GM12878 (cell line): ENCODE measurements at regions not wholly inside any gene's neighbourhood (a gene's known extent, or its start where the extent isn't known, plus 50 kb on each side); places are given as distances from the start of the nearest gene placed in this dataset.

Source experiments
- ATAC-seq: fragments of 200-7000 bp; cut with Tn5 transposase; 3 replicates; pipeline ENCODE4 v1.9.1; 2020; ENCODE audit warnings: mild to moderate bottlenecking, moderate library complexity
- BruUV-seq: library from RNA; stranded (reverse); fragments of 400-500 nt; replicated peaks from 2 replicates; lab custom pipeline; 2021; lab: Mats Ljungman, UMichigan
- CTCF ChIA-PET: fragments of 300-600 bp; sonication (Branson Sonifier 250); formaldehyde crosslinking; extraction: SDS; loops from one replicate; lab custom pipeline; 2021; ENCODE audit warnings: inconsistent platforms; lab: Yijun Ruan, JAX
- POLR2A ChIA-PET: fragments of 350-600 bp; formaldehyde crosslinking; extraction: SDS; loops from one replicate; lab custom pipeline; 2021; ENCODE audit warnings: inconsistent platforms; lab: Charles Lee
- RAD21 ChIA-PET: fragments of 300-600 bp; sonication (Branson Sonifier 250); formaldehyde crosslinking; loops from one replicate; lab custom pipeline; 2023; ENCODE audit warnings: antibody characterized with exemption; ENCODE audit not compliant: unreplicated experiment; lab: Charles Lee
- SMC1A ChIA-PET: fragments of 300-600 bp; sonication (Branson Sonifier 250); formaldehyde crosslinking; loops from one replicate; lab custom pipeline; 2023; ENCODE audit not compliant: unreplicated experiment, uncharacterized antibody; lab: Charles Lee
- DNase-seq: peaks from one replicate; pipeline ENCODE4 v3.0.0-alpha.2; 2011; ENCODE audit warnings: low read depth, low spot score
- FAIRE-seq: peaks from 3 replicates; lab custom pipeline; 2011; peaks lifted over from hg19 to GRCh38; lab: Jason Lieb, UNC
- H2AFZ ChIP-seq: 2 replicates; pipeline ENCODE4 v1.6.0; 2011; ENCODE audit warnings: low read depth, low read length, control low read depth; ENCODE audit not compliant: control insufficient read depth
- H3K27ac ChIP-seq: 2 replicates; pipeline ENCODE4 v1.5.1; 2011; ENCODE audit warnings: control low read depth; ENCODE audit not compliant: control insufficient read depth, insufficient read depth
- H3K27me3 ChIP-seq, 2 experiments: replicated peaks in 1 of 2; 2 replicates each; pipeline versions ENCODE4 v1.6.0 to v1.6.1; 2011; ENCODE audit warnings: low read length in 1 of 2; ENCODE audit not compliant: control insufficient read depth in 2 of 2, insufficient read depth in 2 of 2
- H3K36me3 ChIP-seq, 2 experiments: 2 replicates each; pipeline ENCODE4 v1.5.1; 2011; ENCODE audit warnings: low read length in 1 of 2; ENCODE audit not compliant: control insufficient read depth in 2 of 2, insufficient read depth in 2 of 2
- H3K4me1 ChIP-seq: 2 replicates; pipeline ENCODE4 v1.6.1; 2011; ENCODE audit warnings: mild to moderate bottlenecking, low read length, moderate library complexity, mixed read lengths; ENCODE audit not compliant: control insufficient read depth, insufficient read depth
- H3K4me2 ChIP-seq: 2 replicates; pipeline ENCODE4 v1.6.0; 2011; ENCODE audit warnings: control low read depth; ENCODE audit not compliant: control insufficient read depth, insufficient read depth
- H3K4me3 ChIP-seq: fragments of 200-600 bp; sonication (generic); 2 replicates; pipeline ENCODE4 v1.5.1; 2016
- H3K79me2 ChIP-seq: 2 replicates; pipeline ENCODE4 v1.6.0; 2011; ENCODE audit warnings: low read length; ENCODE audit not compliant: control insufficient read depth, insufficient read depth
- H3K9ac ChIP-seq: 2 replicates; pipeline ENCODE4 v1.8.0; 2011; ENCODE audit warnings: low read length, control low read depth, mixed read lengths; ENCODE audit not compliant: control insufficient read depth, insufficient read depth
- H3K9me3 ChIP-seq: replicated peaks from 3 replicates; pipeline ENCODE4 v1.5.1; 2011; ENCODE audit warnings: mild to moderate bottlenecking, low read length; ENCODE audit not compliant: control insufficient read depth, insufficient read depth
- H4K20me1 ChIP-seq: 2 replicates; pipeline ENCODE4 v1.6.0; 2011; ENCODE audit not compliant: control insufficient read depth, insufficient read depth
- ATF7 ChIP-seq: fragments of 450-650 bp; IDR thresholded peaks from 2 replicates; pipeline ENCODE4 v1.6.1; 2016; ENCODE audit warnings: low read depth, mild to moderate bottlenecking
- CREM ChIP-seq: IDR thresholded peaks from 2 replicates; pipeline ENCODE4 v1.6.1; 2014; ENCODE audit warnings: antibody characterized with exemption, low read depth
- DPF2 ChIP-seq: fragments of 450-650 bp; IDR thresholded peaks from 2 replicates; pipeline ENCODE4 v1.6.1; 2017; ENCODE audit warnings: mild to moderate bottlenecking
- HCFC1 ChIP-seq: fragments of 150-350 bp; IDR thresholded peaks from 2 replicates; pipeline ENCODE4 v1.6.1; 2014; ENCODE audit warnings: low read length
- LARP7 ChIP-seq: fragments of 450-650 bp; IDR thresholded peaks from 2 replicates; pipeline ENCODE4 v1.6.1; 2017; ENCODE audit warnings: mild to moderate bottlenecking
- NRF1 ChIP-seq: conservative IDR thresholded peaks from 2 replicates; pipeline ENCODE4 v1.6.1; 2011; ENCODE audit warnings: mild to moderate bottlenecking, low read depth, low read length, improper control_type of control experiment
- PKNOX1 ChIP-seq: fragments of 450-650 bp; IDR thresholded peaks from 2 replicates; pipeline ENCODE4 v1.6.1; 2016; ENCODE audit warnings: mild to moderate bottlenecking
- RELA ChIP-seq: fragments of 450-650 bp; IDR thresholded peaks from 2 replicates; pipeline ENCODE4 v1.8.0; 2014; ENCODE audit warnings: borderline replicate concordance; ENCODE audit not compliant: partially characterized antibody
- SMAD1 ChIP-seq: fragments of 450-650 bp; IDR thresholded peaks from 2 replicates; pipeline ENCODE4 v1.6.1; 2018; ENCODE audit warnings: mild to moderate bottlenecking, low read depth; ENCODE audit not compliant: partially characterized antibody
- SMAD5 ChIP-seq: IDR thresholded peaks from 2 replicates; pipeline ENCODE4 v1.6.1; 2016; ENCODE audit warnings: antibody characterized with exemption, low read depth
- SREBF1 ChIP-seq: IDR thresholded peaks from 2 replicates; pipeline ENCODE4 v1.6.1; 2012; ENCODE audit warnings: mild to moderate bottlenecking, low read length
- TARDBP ChIP-seq: IDR thresholded peaks from 2 replicates; pipeline ENCODE4 v1.6.1; 2016; ENCODE audit warnings: borderline replicate concordance
- WRNIP1 ChIP-seq: IDR thresholded peaks from 2 replicates; pipeline ENCODE4 v1.6.1; 2011; ENCODE audit warnings: low read depth, low read length, improper control_type of control experiment, borderline replicate concordance
- YY1 ChIP-seq: IDR thresholded peaks from 2 replicates; pipeline ENCODE4 v1.6.1; 2011; ENCODE audit warnings: low read depth, mild to moderate bottlenecking, low read length
- ZNF24 ChIP-seq: fragments of 450-650 bp; IDR thresholded peaks from 2 replicates; pipeline ENCODE4 v1.6.1; 2017; ENCODE audit warnings: antibody characterized with exemption, mild to moderate bottlenecking
- ZNF274 ChIP-seq: IDR thresholded peaks from one replicate; pipeline ENCODE4 v1.8.0; 2011; ENCODE audit not compliant: insufficient read length, insufficient read depth
- WGBS: methylation state at CpG from one replicate; pipeline ENCODE4 v1.1.6; 2016; ENCODE audit warnings: low lambda C conversion rate; ENCODE audit not compliant: insufficient replicate concordance, insufficient coverage; ENCODE audit errors: missing lambda C conversion rate; 5-methylcytosine and 5-hydroxymethylcytosine counted together
- in situ Hi-C: fragments of 300-500 bp; cut with MboI; formaldehyde crosslinking; loops from 9 replicates; pipeline ENCODE4 v1.14.3; 2018; ENCODE audit warnings: mixed read lengths
- intact Hi-C: fragments of 100-400 bp; cut with micrococcal nuclease; formaldehyde crosslinking; loops from one replicate; pipeline ENCODE4 v1.14.2; 2022; ENCODE audit not compliant: unreplicated experiment
- TF ChIP-seq, protein P1 (sequence below): IDR thresholded peaks from 2 replicates; pipeline ENCODE4 v1.6.1; 2012; ENCODE audit warnings: low read depth, low read length, improper control_type of control experiment
- TF ChIP-seq, protein P2 (sequence below): fragments of 450-650 bp; conservative IDR thresholded peaks from 2 replicates; pipeline ENCODE4 v1.6.1; 2017; ENCODE audit warnings: mild to moderate bottlenecking, moderate library complexity

DNA sequence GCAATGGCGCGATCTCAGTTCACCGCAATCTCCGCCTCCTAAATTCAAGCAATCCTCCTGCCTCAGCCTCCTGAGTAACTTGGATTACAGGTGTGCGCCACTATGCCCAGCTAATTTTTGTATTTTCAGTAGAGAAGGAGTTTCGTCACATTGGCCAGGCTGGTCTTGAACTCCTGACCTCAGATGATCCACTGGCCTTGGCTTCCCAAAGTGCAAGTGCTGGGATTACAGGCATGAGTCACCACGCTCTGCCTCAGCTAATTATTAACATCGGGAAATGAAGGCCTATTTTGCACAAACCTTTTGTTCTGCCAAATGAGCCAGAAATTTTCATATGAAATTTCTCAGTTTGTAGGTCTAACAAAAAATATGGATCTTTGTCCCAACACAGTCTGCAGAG is 106.7 kb upstream of the ODAD2 start:
- Histone ChIP-seq H4K20me1 (no peaks in the 10 kb centered on the region), H3K4me1 (no peaks in the 10 kb centered on the region), H3K79me2 (no peaks in the 10 kb centered on the region), H3K4me2 (no peak overlapping the region), H3K4me3 (no peak overlapping the region), H3K9me3 (no peaks in the 10 kb centered on the region), H2AFZ (no peak overlapping the region)
- 61% methylated on average over 8 of the region's 8 CpGs for WGBS
- ChIA-PET CTCF (no interaction called here), SMC1A (no interaction called here)
- no peak for FAIRE-seq
- TF ChIP-seq SREBF1 (no peak), LARP7 (no peak), HCFC1 (no peak), PKNOX1 (no peak), NRF1 (no peak)
- TF ChIP-seq, protein P1, sequence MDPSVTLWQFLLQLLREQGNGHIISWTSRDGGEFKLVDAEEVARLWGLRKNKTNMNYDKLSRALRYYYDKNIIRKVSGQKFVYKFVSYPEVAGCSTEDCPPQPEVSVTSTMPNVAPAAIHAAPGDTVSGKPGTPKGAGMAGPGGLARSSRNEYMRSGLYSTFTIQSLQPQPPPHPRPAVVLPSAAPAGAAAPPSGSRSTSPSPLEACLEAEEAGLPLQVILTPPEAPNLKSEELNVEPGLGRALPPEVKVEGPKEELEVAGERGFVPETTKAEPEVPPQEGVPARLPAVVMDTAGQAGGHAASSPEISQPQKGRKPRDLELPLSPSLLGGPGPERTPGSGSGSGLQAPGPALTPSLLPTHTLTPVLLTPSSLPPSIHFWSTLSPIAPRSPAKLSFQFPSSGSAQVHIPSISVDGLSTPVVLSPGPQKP, result no peak
- TF ChIP-seq, all 136 proteins: peak for 0
- ChIA-PET POLR2A (no interaction called here), RAD21 (no interaction called here)
- intact Hi-C loops (no loop called here), in situ Hi-C loops (no loop called here)
- Histone ChIP-seq H3K27me3 (no peaks in the 10 kb centered on the region), H3K36me3 (no peaks in the 10 kb centered on the region), H3K9ac (no peak overlapping the region), H3K27ac (no peak overlapping the region)
- no peak for ATAC-seq
- DNase-seq, result no peak
- no TSS peak for BruUV-seq

GRCh38 chr10:28097633-28098032 is 98.8 kb upstream of the ODAD2 start:
- Histone ChIP-seq H2AFZ (no peak overlapping the region), H3K4me2 (no peak overlapping the region), H3K27ac (no peak overlapping the region), H3K9ac (no peak overlapping the region), H3K27me3 (no peaks in the 10 kb centered on the region), H3K4me3 (no peak overlapping the region), H3K4me1 (no peaks in the 10 kb centered on the region), H3K9me3 (no peaks in the 10 kb centered on the region), H3K79me2 (no peaks in the 10 kb centered on the region), H3K36me3 (no peaks in the 10 kb centered on the region), H4K20me1 (no peaks in the 10 kb centered on the region)
- ATAC-seq, result no peak
- intact Hi-C loops, result no loop called here
- SMC1A ChIA-PET, result no interaction called here
- CTCF ChIA-PET, result no interaction called here
- POLR2A ChIA-PET, result no interaction called here
- 0% methylated on average over 3 of the region's 3 CpGs for WGBS
- RAD21 ChIA-PET, result no interaction called here
- DNase-seq, result no peak
- in situ Hi-C loops, result no loop called here
- BruUV-seq, result no TSS peak
- no peak for FAIRE-seq
- TF ChIP-seq, protein P2, sequence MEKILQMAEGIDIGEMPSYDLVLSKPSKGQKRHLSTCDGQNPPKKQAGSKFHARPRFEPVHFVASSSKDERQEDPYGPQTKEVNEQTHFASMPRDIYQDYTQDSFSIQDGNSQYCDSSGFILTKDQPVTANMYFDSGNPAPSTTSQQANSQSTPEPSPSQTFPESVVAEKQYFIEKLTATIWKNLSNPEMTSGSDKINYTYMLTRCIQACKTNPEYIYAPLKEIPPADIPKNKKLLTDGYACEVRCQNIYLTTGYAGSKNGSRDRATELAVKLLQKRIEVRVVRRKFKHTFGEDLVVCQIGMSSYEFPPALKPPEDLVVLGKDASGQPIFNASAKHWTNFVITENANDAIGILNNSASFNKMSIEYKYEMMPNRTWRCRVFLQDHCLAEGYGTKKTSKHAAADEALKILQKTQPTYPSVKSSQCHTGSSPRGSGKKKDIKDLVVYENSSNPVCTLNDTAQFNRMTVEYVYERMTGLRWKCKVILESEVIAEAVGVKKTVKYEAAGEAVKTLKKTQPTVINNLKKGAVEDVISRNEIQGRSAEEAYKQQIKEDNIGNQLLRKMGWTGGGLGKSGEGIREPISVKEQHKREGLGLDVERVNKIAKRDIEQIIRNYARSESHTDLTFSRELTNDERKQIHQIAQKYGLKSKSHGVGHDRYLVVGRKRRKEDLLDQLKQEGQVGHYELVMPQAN, result no peak
- TF ChIP-seq CREM, result no peak
- TF ChIP-seq ZNF24, result no peak
- no peak for TF ChIP-seq ZNF274
- TF ChIP-seq DPF2, result no peak
- no peak for TF ChIP-seq HCFC1
- no peak for TF ChIP-seq SMAD5
- no peak for TF ChIP-seq SMAD1
- TF ChIP-seq ATF7, result no peak
- TF ChIP-seq YY1, result no peak
- TF ChIP-seq WRNIP1, result no peak
- TF ChIP-seq RELA, result no peak
- no peak for TF ChIP-seq TARDBP
